NCI-H2196 treated with DMSO at 0.1 percent for 48 hours (cell line): ENCODE measurements at regions not wholly inside any gene's neighbourhood (a gene's known extent, or its start where the extent isn't known, plus 50 kb on each side); places are given as distances from the start of the nearest gene placed in this dataset.

ENCODE experiments used
- DNase-seq: peaks from one replicate; lab custom pipeline; 2025; ENCODE audit not compliant: unreplicated experiment; lab: John Stamatoyannopoulos, UW

DNA sequence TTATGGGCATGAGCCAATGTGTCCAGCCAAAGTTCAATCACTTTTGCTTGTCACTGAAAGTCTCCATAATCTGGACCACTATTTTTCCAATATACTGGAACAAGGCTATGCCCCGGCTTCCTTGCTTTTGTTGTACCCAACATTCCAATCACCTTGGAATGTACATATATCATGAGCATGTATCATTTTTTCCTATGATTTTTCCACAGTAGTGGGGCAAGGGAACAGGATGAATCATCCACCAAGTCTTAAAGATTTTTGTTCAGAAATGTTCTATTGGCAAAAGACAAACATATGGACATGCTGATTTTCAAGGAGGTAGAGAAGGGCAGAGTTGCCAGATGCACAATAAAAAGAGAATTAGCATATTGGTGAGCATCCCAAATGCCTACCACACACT is 548.1 kb upstream of the INTU start:
- DNase-seq, result no peak

DNA sequence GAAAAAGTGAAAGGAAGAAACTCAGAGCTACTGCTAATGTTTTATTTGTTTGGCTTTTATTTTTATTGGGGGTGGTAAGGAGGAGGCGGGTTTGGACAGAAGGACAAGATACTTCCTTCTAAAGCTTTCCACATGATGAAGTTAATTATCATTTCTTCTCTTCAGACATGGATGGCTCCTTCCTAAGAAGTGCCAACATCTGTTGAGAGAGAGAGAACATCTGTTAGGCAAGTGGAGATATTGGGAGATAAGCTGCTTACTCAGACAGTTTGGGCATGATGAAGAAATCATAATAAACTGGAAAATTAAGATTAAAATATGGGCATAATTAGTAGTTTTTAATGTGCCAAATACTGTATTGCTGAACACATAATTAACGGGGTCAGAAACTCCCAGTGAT is 535.7 kb upstream of the INTU start:
- no peak for DNase-seq

DNA sequence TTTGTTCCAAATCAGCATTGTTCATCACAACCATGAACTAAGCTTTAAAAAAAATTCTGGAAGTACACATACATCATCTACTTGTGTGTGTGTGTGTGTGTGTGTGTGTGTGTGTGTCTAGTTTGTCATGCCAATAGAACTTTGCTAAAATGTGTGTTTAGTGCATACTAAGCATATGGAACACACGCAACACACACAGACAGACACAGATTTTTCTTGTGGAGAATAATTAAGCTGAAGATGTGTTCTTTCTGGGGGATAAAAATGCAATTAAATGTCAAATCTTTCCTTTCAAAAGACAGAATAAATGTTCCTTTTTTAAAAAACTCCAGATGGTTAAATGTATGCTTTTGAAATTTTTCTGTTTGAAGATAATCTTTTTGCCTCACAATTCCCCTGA is 530.4 kb upstream of the INTU start:
- no peak for DNase-seq

DNA sequence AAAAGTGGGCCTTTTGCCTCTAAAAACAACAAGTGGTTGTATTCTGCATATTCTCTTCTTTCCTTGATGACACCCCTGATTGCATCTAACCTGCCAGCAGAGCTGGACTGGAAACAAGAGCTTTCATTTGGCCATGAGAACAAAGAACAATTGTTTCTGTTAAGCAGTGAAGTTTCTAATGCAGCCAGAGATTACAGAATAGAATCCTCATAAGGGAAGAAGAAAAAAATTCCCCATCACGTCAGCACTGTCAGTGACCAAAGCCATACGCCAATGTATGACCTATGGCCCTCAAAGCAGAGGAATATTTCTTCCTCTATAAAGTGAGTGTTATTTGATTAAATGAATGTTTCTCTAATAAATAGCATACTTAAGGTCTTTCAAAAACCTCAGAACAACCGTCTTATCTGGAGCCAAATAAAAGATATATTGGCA is 529.1 kb upstream of the INTU start:
- no peak for DNase-seq

DNA sequence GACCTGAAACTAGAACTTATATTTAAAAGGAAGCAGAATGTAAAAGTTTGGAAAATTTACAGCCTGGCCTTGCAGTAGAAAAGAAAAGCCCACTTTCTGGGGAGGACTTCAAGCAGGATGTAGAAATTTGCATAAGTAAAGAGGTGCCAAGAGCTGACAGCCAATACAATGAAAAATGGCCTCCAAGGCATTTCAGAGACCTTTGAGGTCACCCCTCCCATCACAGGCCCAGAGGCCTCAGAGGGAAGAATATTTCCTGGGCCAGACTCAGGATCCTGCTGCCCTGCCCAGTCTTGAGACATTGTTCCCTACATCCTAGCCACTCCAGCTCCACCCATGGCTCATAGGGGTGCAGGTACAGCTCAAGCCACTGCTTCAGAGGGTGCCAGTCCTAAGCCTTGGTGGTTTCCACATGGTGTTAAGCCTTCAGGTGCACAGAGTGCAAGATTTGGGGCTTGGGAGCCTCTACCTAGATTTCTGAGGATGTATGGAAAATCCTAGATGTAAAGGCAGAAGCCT is 518.9 kb upstream of the INTU start:
- DNase-seq, result no peak

DNA sequence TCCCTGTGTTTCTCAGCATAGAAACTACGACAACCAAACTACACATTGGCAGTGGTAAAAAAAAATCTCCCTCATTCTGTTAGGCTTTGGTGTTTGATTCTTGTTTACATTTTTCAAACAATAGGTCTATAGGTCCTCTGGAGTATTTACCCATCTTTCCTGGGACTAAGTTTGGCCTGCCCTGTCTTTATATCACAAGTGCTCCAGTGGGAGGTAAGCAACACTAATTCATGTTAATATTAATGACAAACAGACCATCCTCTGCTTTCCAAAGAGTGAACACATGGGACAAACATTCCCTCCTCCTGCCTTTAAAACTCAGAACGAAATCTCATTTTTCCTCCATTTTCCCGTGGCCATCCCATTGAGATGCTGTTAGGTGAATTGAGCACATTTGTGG is 514.1 kb upstream of the INTU start:
- no peak for DNase-seq

DNA sequence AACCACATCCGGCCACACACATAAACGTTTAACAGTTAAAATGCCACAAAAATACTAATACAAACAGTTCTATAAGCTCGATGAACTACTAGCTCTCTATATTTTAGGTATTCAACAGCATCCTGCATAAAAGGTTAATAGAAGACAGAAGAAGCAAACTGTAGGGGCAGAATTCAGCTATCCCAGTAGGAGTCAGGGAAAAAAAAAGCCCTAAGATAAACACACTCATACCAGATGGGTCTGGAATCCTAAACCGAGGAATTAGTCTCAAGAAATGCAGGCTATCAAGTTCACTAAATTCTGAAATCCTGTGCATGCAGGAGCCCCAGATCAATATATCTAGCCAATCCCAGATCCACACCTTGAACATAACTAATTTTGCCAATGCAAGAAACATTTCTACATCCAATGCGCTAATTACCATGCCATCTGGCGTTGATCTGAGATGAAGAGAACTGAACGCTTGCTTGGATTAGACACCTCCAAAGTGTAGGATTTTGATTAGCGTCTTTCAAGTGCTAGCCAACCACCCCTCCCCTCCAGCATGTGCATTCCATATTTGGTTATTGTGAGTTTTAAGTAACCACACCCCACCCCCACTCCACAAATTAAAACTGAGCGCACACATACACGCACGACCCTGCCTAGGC is 512.2 kb upstream of the INTU start:
- DNase-seq, result no peak

DNA sequence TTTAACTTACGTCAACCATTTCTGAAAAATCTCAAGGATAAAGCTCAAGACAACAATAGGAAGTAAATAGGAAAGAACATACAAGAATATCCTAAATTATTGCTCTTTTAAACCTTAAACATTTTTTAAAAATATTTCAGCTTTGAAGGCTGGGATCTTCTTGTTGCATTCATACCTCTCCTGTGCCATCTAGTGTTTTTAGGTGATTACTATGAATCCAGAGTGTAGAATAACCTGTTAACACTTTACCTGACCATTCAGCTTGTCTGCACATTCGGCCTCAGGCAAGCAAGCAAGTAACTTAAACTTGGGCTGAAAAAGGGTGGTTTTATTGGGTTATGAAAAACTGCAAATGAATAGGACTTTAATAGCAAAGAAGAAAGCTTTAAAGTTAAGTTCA is 507.8 kb upstream of the INTU start:
- peak; percentile 0 for DNase-seq

DNA sequence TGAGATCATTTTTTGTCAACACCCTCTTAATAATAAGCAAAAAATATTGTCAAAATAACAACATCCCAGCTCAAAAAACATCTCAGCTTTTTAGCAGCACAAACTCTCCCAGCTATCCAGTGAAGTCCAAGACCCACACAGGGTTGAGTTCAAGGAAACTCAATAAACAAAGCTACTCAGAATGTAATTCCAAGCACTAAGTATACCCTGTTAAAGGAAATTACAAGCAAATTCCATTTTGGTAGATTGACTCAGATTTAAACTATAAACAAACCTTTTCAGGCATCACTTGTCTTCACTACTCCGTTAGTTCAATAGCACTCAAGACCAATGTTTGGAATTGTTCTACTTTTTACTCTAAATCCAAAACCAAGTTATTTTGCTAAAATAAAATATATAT is 506.0 kb upstream of the INTU start:
- DNase-seq, result no peak

DNA sequence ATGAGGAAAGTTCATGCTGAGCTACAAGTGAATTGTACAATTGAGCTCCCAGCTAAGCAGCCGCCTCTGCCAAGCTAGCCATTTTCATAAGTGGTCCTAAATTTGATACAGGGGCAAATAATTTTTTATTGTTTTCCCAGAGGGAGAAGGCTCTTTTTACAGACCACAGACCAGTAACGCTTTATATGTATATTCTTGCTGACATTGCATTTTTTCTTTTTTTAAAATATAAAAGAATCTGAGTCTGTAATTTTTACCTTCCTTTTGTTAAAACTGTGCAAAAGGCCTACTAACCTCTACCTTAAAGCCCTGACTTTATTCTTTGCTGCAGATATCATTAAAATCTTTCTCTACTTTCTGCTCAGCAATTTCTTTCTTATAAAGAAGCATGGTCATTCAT is 501.2 kb upstream of the INTU start:
- no peak for DNase-seq

DNA sequence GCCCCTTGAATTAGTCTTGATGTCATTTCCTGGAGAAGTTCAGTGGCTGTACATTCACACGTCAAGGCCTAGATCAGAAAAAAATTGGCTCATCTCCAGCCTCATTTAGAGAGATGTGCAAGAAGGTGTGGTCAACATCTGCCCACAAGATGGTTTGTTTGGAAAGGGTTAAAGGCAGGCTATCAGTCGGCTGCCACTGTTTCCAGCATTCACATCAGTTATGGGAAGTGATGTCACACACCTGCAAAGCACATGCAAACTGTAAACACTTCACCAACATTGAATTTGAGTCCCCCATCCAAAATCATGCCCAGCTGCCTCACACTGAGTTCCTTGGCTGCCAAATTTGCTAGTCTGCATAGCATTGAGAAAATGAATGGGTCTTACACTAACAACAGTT is 498.3 kb upstream of the INTU start:
- DNase-seq, result no peak

DNA sequence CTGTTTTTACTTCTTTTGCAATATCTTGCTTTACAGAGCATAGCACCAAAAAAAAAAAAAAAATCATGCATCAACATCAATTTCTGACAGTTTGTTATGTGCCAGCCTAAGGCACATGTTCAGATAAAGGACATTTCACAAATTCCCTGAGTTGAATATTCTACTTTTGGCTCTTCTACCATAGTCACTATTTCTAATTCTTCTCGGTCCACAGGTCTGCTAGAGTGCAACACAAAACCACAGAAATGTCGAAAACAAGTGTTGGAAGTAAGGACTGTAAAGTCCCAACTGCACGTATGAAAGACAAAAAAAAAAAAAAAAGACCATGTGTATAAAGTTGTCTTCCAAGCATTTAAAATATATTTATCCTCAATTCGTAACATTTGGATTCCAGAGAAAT is 494.2 kb upstream of the INTU start:
- no peak for DNase-seq

DNA sequence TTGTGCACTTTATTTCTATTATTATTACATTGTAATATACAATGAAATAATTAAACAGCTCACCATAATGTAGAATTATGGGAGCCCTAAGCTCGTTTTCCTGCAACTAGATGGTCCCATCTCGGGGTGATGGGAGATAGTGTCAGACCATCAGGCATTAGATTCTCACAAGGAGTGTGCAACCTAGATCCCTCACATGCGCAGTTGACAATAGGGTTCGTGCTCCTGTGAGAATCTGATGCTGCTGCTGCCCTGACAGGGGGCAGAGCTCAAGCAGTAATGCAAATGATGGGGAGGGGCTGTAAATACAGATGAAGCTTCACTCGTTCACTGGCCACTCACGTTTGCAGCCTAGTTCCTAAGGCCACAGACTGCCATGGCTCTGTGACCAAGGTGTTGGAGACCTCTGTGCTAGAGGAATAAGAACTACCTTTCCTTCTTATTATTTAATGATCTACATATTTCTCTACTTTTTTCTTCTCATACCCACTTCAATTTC is 492.9 kb upstream of the INTU start:
- no peak for DNase-seq

DNA sequence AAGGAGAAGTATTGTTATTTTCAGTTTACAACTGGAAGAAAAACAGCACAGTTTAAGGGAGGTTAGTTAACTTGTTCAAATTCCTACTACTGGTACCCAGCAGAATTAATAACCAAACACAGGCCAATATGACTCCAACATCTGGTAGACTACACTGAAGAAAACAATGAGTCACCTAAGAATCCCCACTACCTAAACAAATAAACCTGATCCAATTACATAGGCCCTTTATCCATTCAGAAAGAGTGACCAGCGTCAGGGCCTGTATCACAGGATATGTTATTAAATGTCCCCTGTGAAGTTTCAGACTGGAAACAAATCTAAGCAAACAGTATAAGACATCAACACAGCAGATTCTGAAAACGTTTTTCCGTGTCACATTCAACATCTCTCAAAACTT is 492.5 kb upstream of the INTU start:
- DNase-seq, result peak; percentile 0

DNA sequence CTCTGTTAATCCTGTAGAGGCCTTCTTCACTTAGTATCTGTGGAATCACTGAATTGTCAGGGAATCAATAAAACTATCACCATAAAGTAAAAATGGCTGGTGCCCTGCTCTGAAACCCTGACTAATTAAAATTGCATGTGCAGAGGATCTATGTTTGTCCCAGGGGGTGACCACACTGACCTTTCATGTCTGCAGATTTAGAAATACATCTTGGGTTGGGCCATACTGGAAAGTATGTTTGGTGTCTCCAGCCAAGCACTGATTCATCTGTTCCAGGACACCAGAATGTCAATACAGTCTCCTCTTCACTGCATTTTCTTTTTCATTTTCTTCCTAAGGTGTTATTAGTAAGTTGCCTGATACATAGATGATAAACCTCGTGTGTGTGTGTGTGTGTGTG is 490.9 kb upstream of the INTU start:
- no peak for DNase-seq

DNA sequence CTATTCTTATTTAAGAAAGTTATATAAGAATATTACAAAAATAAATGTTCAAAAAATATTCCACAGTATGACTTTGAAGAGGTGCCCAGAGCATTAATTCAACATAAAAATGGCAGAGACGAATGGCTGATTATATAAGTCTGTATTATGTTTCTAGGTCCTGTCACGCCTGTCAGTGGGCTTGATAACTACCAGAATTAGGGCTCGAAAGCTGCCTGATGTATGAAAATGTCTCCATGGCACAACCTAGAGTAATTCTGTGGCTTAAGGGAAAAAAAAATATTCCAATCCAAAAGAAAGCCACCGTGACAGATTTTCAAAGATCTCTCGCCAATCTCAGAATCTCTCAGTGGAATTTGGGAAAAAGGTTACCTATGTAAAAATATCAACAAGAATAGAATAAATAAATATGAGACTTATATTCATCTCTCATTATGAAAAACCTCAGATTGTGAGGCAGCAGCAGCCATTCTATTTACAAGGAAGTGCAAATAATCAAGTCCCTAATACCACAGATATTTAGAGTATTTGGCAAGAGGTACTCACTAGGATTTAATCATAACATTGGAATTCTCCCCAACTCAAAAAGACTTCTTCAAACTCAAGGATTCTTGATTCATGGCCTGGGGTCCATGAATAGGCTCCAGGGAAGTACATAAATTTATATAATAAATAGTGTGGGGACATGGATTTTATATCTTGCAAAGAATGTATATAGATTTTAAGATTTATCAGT is 489.1 kb upstream of the INTU start:
- DNase-seq, result no peak

DNA sequence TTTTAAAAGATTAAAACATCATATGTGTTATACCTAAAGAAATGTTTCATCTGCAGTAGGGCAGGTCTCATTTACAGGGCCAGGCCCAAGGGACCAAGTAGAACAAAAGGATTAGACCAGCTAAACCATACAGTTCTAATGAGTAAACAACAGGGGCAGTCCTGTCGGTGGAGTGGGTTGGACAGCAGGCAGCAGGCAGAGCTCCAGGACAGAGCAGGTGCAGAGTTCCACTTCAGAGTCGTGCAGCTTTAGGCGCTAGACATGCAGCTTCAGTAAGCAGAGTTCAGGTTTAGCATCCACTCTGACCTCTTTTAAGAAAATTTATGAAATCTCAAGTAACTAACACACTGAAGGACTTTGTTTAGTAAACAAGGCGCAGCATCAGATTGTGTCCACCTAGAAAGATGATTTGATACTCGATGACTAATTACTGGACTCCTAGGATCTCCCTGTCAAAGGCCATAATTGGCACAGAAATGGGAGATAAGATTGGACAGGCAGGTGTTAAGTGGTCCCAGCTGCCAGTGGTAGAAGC is 487.7 kb upstream of the INTU start:
- peak; percentile 69 for DNase-seq

DNA sequence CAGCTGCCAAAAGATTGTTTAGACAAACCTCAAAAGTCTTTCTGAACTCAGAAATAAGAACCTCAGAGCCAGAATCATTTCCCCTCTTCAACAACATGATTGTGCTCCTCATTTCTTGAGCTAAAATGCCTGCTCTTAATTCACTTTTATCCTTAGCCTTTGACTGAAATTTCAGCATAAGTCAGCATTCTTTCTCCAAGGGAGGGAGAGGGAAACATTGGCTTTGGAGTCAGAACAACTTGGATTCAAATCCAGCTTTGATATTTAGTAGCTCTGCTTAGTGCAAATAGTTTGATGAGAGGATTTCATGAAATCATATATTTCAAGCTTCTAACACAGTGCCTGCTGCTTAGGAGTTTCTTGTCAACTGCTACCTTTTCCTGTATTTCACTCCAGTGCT is 484.6 kb upstream of the INTU start:
- DNase-seq, result no peak

DNA sequence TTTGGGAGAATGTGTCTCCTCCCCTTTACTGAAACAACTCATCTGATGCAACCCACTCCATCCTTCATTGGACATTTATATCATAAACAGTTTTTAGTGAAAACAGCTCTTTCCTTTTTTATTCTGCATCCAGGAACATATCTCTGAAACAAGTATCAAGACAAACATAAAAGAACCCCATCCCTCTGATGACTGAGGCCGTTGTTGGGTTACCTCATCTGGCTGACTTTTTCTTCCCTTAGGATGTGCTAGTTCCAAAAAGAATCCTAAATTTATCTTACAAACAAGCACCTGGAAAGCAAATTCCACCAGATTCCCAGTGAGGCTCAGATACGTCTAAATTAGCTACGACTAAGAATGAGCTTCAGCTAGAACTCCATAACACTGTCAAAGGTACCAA is 483.7 kb upstream of the INTU start:
- DNase-seq, result no peak

DNA sequence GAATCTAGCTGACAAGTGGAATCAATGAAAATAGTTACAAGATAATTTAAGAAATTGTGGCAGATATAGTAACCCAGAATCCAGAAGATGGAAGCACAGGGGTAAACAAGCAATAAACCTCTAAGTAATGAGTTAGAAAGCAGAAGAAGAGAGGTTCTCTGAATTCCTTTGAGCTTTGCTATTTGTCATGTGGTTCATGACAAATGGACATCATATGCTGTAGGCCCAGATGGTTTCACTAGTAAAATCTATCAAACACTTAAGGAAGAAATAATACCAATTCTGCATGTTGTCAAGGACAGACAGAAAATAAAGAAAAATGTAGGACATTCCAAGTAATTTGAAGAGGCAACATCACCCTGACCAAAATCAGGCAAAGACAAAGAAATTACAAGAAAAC is 480.8 kb upstream of the INTU start:
- no peak for DNase-seq

DNA sequence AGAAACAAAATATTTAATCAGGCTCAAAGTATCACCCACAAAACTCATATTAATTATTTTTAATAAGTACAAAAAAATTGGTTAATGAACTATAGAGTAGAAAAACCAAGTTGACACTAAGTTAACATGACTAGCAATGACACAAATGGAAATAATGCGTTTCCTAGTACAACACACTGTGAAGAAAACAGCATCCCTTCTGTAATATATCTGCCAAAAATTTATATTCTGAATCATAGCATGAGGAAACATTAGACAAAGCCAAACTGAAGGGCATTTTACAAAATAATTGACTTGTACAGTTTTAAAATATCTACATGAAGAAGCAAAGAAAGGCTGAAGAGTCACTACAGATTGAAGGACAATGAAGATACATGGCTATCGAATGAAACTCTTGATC is 477.6 kb upstream of the INTU start:
- DNase-seq, result no peak

DNA sequence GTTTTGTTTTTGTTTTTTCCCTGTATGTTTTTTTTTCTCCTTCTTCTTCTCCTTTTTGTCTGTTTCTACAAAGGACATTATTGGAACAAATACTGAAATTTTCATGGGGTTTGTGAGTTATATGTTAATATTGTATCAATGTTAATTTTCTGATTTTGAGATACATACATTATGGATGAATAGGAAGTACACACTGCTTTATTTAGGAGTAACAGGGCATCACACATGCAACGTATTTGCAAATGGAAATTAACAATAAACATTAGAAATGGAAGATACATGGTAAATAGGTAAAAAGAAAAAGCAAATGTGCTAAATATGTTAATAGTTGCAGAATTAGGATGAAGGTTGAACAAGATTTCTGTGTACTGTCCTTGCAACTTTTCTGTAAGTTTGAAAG is 477.2 kb upstream of the INTU start:
- DNase-seq, result no peak
